Thyroid gland (tissue), 4 donors: ENCODE measurements at regions not wholly inside any gene's neighbourhood (a gene's known extent, or its start where the extent isn't known, plus 50 kb on each side); places are given as distances from the start of the nearest gene placed in this dataset.
"Not testable (repeated sequence)": the region's sequence is repeated elsewhere in the genome, so short reads cannot be mapped to it uniquely, and the experiment has no call there.

Experiments used
- DNase-seq, 2 donors: peaks; one replicate each; pipeline ENCODE4 v3.0.0-alpha.2; 2019
- H3K27ac ChIP-seq, 3 donors: fragments of 200-600 bp; sonication (generic); 1 replicate in 2 of 3; 2 replicates in 1 of 3; pipeline ENCODE4 v1.5.1; 2016 to 2019; ENCODE audit warnings: mild to moderate bottlenecking in 1 of 3, moderate library complexity in 1 of 3
- H3K27me3 ChIP-seq: fragments of 200-600 bp; sonication (generic); one replicate; pipeline ENCODE4 v1.5.1; 2019
- H3K36me3 ChIP-seq, 2 donors: fragments of 200-600 bp; sonication (generic); one replicate each; pipeline ENCODE4 v1.5.1; 2016 to 2019
- H3K4me1 ChIP-seq, 2 donors: fragments of 200-600 bp; sonication (generic); one replicate each; pipeline ENCODE4 v1.5.1; 2017 to 2019
- H3K4me3 ChIP-seq, 3 donors: fragments of 200-600 bp; sonication (generic); replicated peaks in 1 of 3; 1 replicate in 2 of 3; 2 replicates in 1 of 3; pipeline ENCODE4 v1.5.1; 2016; ENCODE audit warnings: mild to moderate bottlenecking in 1 of 3
- H3K9me3 ChIP-seq: fragments of 200-600 bp; sonication (generic); one replicate; pipeline ENCODE4 v1.5.1; 2017
- CTCF ChIP-seq, 6 experiments: fragments of 200-600 bp in 3 of 6; fragments of 450-650 bp in 3 of 6; sonication (generic) in 3 of 6; IDR thresholded peaks; one replicate each; pipeline ENCODE4 v1.5.1; 2016 to 2019; ENCODE audit warnings: antibody characterized with exemption in 6 of 6, mild to moderate bottlenecking in 2 of 6, inconsistent platforms in 1 of 6, moderate library complexity in 1 of 6
- POLR2A ChIP-seq, 2 donors: fragments of 450-650 bp; IDR thresholded peaks; one replicate each; pipeline ENCODE4 v1.6.1; 2017; ENCODE audit warnings: antibody characterized with exemption in 2 of 2, mild to moderate bottlenecking in 2 of 2, moderate library complexity in 1 of 2
- WGBS, 2 donors: methylation state at CpG; one replicate each; pipeline ENCODE4 v1.1.5; 2017; 5-methylcytosine and 5-hydroxymethylcytosine counted together
- intact Hi-C: fragments of 100-400 bp; cut with DNase I; formaldehyde crosslinking; loops from one replicate; pipeline ENCODE4 v1.15.1; 2023

GRCh38 chr22:22380098-22381030, 128.2 kb downstream of the ZNF280B start:
- intact Hi-C loops, result no loop called here
- Histone ChIP-seq H3K27ac (no peak overlapping the region), H3K27me3 (no peaks in the 10 kb centered on the region), H3K4me1 (no peaks in the 10 kb centered on the region), H3K9me3 (no peaks in the 10 kb centered on the region), H3K36me3 (no peaks in the 10 kb centered on the region), H3K4me3 (no peak overlapping the region)
- WGBS, 2 donors, result 28 to 31% methylated on average over 7 to 10 of the region's 11 CpGs
- DNase-seq, result no peak
- TF ChIP-seq POLR2A (IDR thresholded peaks at IDR 0.05) (no peak), CTCF (IDR thresholded peaks at IDR 0.05) (peak in 1 of 6 experiments; percentile 23)

GRCh38 chr22:22381292-22381691, 127.2 kb downstream of the ZNF280B start:
- H3K9me3 ChIP-seq, H3K4me1 ChIP-seq, H3K36me3 ChIP-seq, intact Hi-C loops, H3K4me3 ChIP-seq, H3K27me3 ChIP-seq, DNase-seq, H3K27ac ChIP-seq: not testable (repeated sequence)
- WGBS, 2 donors, result 84 to 90% methylated on average over 2 of the region's 2 CpGs

DNA sequence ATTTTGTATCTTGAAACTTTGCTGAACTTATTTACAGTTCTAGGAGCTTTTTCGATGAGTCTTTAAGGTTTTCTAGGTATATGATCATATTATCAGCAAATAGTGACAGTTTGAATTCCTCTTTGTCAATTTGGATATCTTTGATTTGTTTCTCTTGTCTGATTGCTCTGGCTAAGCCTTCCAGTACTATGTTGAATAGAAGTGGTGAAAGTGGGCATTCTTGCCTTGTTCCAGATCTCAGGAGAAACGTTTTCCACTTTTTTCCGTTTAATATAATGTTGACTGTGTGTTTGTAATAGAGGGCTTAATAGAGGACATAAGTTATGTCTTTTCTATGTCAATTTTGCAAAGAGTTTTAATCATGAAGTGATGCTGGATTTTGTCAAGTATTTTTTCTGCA, 124.3 kb downstream of the ZNF280B start:
- H3K27me3 ChIP-seq, result no peaks in the 10 kb centered on the region
- 71% methylated on average over 3 of the region's 3 CpGs for WGBS, 2 donors
- no peaks in the 10 kb centered on the region for H3K36me3 ChIP-seq
- no peak overlapping the region for H3K4me3 ChIP-seq
- intact Hi-C loops, result no loop called here
- no peaks in the 10 kb centered on the region for H3K9me3 ChIP-seq
- H3K27ac ChIP-seq, result no peak overlapping the region
- DNase-seq, result no peak
- H3K4me1 ChIP-seq, result peaks cover 3 to 11% of the 10 kb centered on the region in 2 donors
- no peak for TF ChIP-seq POLR2A (IDR thresholded peaks at IDR 0.05)
- no peak for TF ChIP-seq CTCF (IDR thresholded peaks at IDR 0.05)

GRCh38 chr22:22384668-22385244, 123.8 kb downstream of the ZNF280B start:
- intact Hi-C loops, result no loop called here
- 86 to 91% methylated on average over 2 of the region's 2 CpGs for WGBS, 2 donors
- TF ChIP-seq CTCF (IDR thresholded peaks at IDR 0.05) (no peak), POLR2A (IDR thresholded peaks at IDR 0.05) (no peak)
- Histone ChIP-seq H3K27me3 (no peaks in the 10 kb centered on the region), H3K9me3 (no peaks in the 10 kb centered on the region), H3K4me3 (no peak overlapping the region), H3K4me1 (peaks cover 3 to 11% of the 10 kb centered on the region in 2 donors), H3K27ac (no peak overlapping the region), H3K36me3 (no peaks in the 10 kb centered on the region)
- no peak for DNase-seq

DNA sequence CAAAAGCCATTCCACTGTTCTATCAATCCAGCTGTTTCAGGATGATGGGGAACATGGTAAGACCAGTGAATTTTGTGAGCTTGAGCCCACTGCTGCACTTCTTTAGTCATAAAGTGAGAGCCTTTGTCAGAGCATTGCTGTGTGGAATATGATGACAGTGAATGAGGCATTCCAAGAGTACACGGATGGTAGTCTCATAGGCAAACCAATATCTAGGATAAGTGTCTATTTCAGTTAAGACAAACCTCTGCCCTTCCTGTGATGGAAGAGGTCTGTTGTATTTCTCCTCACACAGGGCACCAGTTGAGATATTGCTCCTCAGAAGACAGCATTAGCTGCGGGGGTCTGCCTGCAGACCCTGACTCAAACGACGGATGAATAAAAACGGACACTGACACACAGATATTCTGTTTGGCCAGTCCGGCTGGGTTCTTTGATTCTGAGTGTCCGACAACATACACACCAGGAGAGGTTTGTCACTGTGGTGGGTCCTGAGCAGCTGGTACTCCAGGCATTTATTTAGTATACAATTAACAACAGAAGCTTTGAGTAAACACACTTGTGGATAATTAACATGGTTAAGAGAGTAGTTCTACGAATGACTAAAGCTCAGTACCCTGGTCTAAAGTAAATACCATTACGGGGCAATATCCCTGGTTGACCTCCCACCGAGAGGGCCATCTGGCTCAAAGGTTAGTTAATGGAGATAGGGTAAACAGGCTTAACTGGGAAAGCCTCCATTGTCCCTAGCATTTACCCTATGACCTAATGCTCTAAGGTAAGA, 121.7 kb downstream of the ZNF280B start:
- no peaks in the 10 kb centered on the region for H3K27me3 ChIP-seq
- no peak overlapping the region for H3K27ac ChIP-seq
- peaks cover 3 to 11% of the 10 kb centered on the region in 2 donors for H3K4me1 ChIP-seq
- intact Hi-C loops, result no loop called here
- H3K4me3 ChIP-seq, result no peak overlapping the region
- H3K9me3 ChIP-seq, result no peaks in the 10 kb centered on the region
- no peaks in the 10 kb centered on the region for H3K36me3 ChIP-seq
- WGBS, 2 donors, result 61 to 65% methylated on average over 10 of the region's 10 CpGs
- TF ChIP-seq CTCF (IDR thresholded peaks at IDR 0.05) (no peak), POLR2A (IDR thresholded peaks at IDR 0.05) (no peak)
- no peak for DNase-seq
